HEK293 (cell line): ENCODE measurements at regions not wholly inside any gene's neighbourhood (a gene's known extent, or its start where the extent isn't known, plus 50 kb on each side); places are given as distances from the start of the nearest gene placed in this dataset.

Experiments used
- CTCF ChIA-PET: fragments of 350-600 bp; formaldehyde crosslinking; extraction: SDS; loops from one replicate; lab custom pipeline; 2021; ENCODE audit warnings: antibody characterized with exemption; lab: Yijun Ruan, JAX
- POLR2A ChIA-PET: fragments of 300-600 bp; formaldehyde crosslinking; extraction: SDS; loops from one replicate; lab custom pipeline; 2020; ENCODE audit warnings: antibody characterized with exemption, inconsistent platforms; lab: Yijun Ruan, JAX
- H3K27ac ChIP-seq: fragments of 200-500 bp; sonication (Bioruptor generic); 2 replicates; pipeline ENCODE4 v1.5.1; 2014; ENCODE audit warnings: low read depth, low read length, control low read depth, inconsistent platforms; ENCODE audit errors: extremely low read depth
- H3K36me3 ChIP-seq, 2 experiments: fragments of 200-500 bp in 1 of 2; sonication (Bioruptor generic) in 1 of 2; 1 replicate in 1 of 2; 2 replicates in 1 of 2; pipeline ENCODE4 v1.5.1; 2014 to 2017; ENCODE audit warnings: inconsistent platforms in 2 of 2, low read length in 2 of 2; ENCODE audit not compliant: control insufficient read depth in 2 of 2, insufficient read depth in 1 of 2
- H3K4me1 ChIP-seq: fragments of 200-500 bp; sonication (Bioruptor generic); 2 replicates; pipeline ENCODE4 v1.5.1; 2014; ENCODE audit warnings: mild to moderate bottlenecking, low read length, inconsistent platforms; ENCODE audit not compliant: control insufficient read depth, insufficient read depth
- H3K4me3 ChIP-seq: 2 replicates; pipeline ENCODE4 v1.5.1; 2011; ENCODE audit warnings: low read depth, mild to moderate bottlenecking, control low read depth, low read length, moderate library complexity
- H3K9me3 ChIP-seq: fragments of 200-500 bp; sonication (Bioruptor generic); 2 replicates; pipeline ENCODE4 v1.5.1; 2014; ENCODE audit warnings: low read depth, low read length, inconsistent platforms; ENCODE audit not compliant: control insufficient read depth, insufficient read depth
- ATF2 ChIP-seq: fragments of 450-650 bp; formaldehyde crosslinking; IDR thresholded peaks from 2 replicates; pipeline ENCODE4 v1.5.1; 2016; ENCODE audit warnings: missing biosample characterization, missing genetic modification characterization, low read depth
- CTCF ChIP-seq: fragments of 450-650 bp; formaldehyde crosslinking; IDR thresholded peaks from 2 replicates; pipeline ENCODE4 v1.5.1; 2016; ENCODE audit warnings: missing biosample characterization, missing genetic modification characterization
- KLF1 ChIP-seq: fragments of 450-650 bp; formaldehyde crosslinking; IDR thresholded peaks from 2 replicates; pipeline ENCODE4 v1.5.1; 2016; ENCODE audit warnings: missing biosample characterization, missing genetic modification characterization
- KLF9 ChIP-seq: fragments of 450-650 bp; formaldehyde crosslinking; IDR thresholded peaks from 2 replicates; pipeline ENCODE4 v1.5.1; 2016; ENCODE audit warnings: missing biosample characterization, missing genetic modification characterization, low read depth
- SCRT2 ChIP-seq: fragments of 450-650 bp; formaldehyde crosslinking; IDR thresholded peaks from 2 replicates; pipeline ENCODE4 v1.5.1; 2016; ENCODE audit warnings: missing biosample characterization, missing genetic modification characterization
- YY2 ChIP-seq: fragments of 450-650 bp; formaldehyde crosslinking; IDR thresholded peaks from 2 replicates; pipeline ENCODE4 v1.5.1; 2016; ENCODE audit warnings: missing biosample characterization, missing genetic modification characterization
- ZBTB44 ChIP-seq: fragments of 450-650 bp; IDR thresholded peaks from 2 replicates; pipeline ENCODE4 v1.5.1; 2018; ENCODE audit warnings: missing biosample characterization, mild to moderate bottlenecking, missing genetic modification characterization
- ZNF175 ChIP-seq: fragments of 450-650 bp; formaldehyde crosslinking; IDR thresholded peaks from 2 replicates; pipeline ENCODE4 v1.5.1; 2016; ENCODE audit warnings: missing biosample characterization, missing genetic modification characterization
- ZNF214 ChIP-seq: fragments of 450-650 bp; formaldehyde crosslinking; IDR thresholded peaks from 2 replicates; pipeline ENCODE4 v1.5.1; 2017; ENCODE audit warnings: missing biosample characterization, mild to moderate bottlenecking, missing genetic modification characterization, borderline replicate concordance
- ZNF280D ChIP-seq: fragments of 450-650 bp; formaldehyde crosslinking; IDR thresholded peaks from 2 replicates; pipeline ENCODE4 v1.5.1; 2016; ENCODE audit warnings: missing biosample characterization, missing genetic modification characterization
- ZNF391 ChIP-seq: fragments of 450-650 bp; formaldehyde crosslinking; IDR thresholded peaks from 2 replicates; pipeline ENCODE4 v1.5.1; 2016; ENCODE audit warnings: low read depth, missing biosample characterization, missing genetic modification characterization, borderline replicate concordance
- ZNF555 ChIP-seq: fragments of 450-650 bp; formaldehyde crosslinking; conservative IDR thresholded peaks from 2 replicates; pipeline ENCODE4 v1.5.1; 2017; ENCODE audit warnings: missing biosample characterization, mild to moderate bottlenecking, missing genetic modification characterization, inconsistent platforms
- ZNF571 ChIP-seq: fragments of 450-650 bp; formaldehyde crosslinking; IDR thresholded peaks from 2 replicates; pipeline ENCODE4 v1.5.0; 2017; ENCODE audit warnings: missing biosample characterization, missing genetic modification characterization
- ZNF624 ChIP-seq: fragments of 450-650 bp; formaldehyde crosslinking; IDR thresholded peaks from 2 replicates; pipeline ENCODE4 v1.5.1; 2017; ENCODE audit warnings: missing biosample characterization, missing genetic modification characterization
- ZNF654 ChIP-seq: fragments of 450-650 bp; formaldehyde crosslinking; IDR thresholded peaks from 2 replicates; pipeline ENCODE4 v1.5.1; 2016; ENCODE audit warnings: low read depth, missing biosample characterization, missing genetic modification characterization
- ZNF777 ChIP-seq: fragments of 450-650 bp; formaldehyde crosslinking; IDR thresholded peaks from 2 replicates; pipeline ENCODE4 v1.5.1; 2017; ENCODE audit warnings: missing biosample characterization, missing genetic modification characterization, borderline replicate concordance
- ZNF785 ChIP-seq: fragments of 450-650 bp; formaldehyde crosslinking; IDR thresholded peaks from 2 replicates; pipeline ENCODE4 v1.5.1; 2016; ENCODE audit warnings: missing biosample characterization, missing genetic modification characterization
- ZSCAN16 ChIP-seq: fragments of 450-650 bp; formaldehyde crosslinking; IDR thresholded peaks from 2 replicates; pipeline ENCODE4 v1.5.1; 2016; ENCODE audit warnings: missing biosample characterization, missing genetic modification characterization
- ZSCAN4 ChIP-seq: fragments of 450-650 bp; formaldehyde crosslinking; IDR thresholded peaks from 2 replicates; pipeline ENCODE4 v1.5.1; 2017; ENCODE audit warnings: missing biosample characterization, missing genetic modification characterization
- TF ChIP-seq, protein P1 (sequence below): fragments of 450-650 bp; formaldehyde crosslinking; IDR thresholded peaks from 2 replicates; pipeline ENCODE4 v1.5.1; 2016; ENCODE audit warnings: missing biosample characterization, missing genetic modification characterization

GRCh38 chr9:80691229-80691628 is 998.1 kb downstream of the TLE1 start (continued):
- TF ChIP-seq ZSCAN4 (tag by site-specific recombination): no peak
- TF ChIP-seq ZNF280D (tag by site-specific recombination): no peak
- TF ChIP-seq, all 188 proteins: peak for 0

- ChIA-PET POLR2A (no interaction called here), CTCF (no interaction called here)
Observed at GRCh38 chr9:80690349-80690939, 998.9 kb downstream of the TLE1 start.

DNA sequence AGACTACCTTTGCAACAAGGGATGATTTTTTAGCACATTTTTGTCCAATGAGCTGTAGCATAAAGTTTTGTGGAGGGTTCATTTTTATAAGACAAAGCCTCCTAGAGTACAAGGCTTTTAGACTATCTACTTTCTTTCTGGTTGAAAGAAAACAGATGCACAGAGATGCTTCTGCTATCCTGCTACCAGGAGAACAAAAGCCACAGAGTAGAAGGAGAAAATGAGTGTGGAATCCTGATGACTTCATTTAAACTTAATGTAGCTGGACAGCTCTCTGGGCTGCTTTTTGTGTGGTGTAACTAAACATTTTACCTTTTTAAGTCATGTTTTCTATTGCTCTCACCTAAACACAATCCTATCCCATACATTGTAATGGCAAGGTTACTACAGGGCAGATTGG is 1009.4 kb downstream of the TLE1 start:
- H3K4me3 ChIP-seq: no peak overlapping the region
- ChIA-PET POLR2A (no interaction called here), CTCF (no interaction called here)
- TF ChIP-seq ZBTB44 (tag by site-specific recombination) (no peak), ZNF785 (no peak), ZNF555 (tag by site-specific recombination) (no peak), ZSCAN4 (tag by site-specific recombination) (no peak), ZNF624 (no peak), ZNF391 (no peak), ZSCAN16 (tag by site-specific recombination) (no peak), ZNF777 (tag by site-specific recombination) (no peak)
- TF ChIP-seq, protein P1, sequence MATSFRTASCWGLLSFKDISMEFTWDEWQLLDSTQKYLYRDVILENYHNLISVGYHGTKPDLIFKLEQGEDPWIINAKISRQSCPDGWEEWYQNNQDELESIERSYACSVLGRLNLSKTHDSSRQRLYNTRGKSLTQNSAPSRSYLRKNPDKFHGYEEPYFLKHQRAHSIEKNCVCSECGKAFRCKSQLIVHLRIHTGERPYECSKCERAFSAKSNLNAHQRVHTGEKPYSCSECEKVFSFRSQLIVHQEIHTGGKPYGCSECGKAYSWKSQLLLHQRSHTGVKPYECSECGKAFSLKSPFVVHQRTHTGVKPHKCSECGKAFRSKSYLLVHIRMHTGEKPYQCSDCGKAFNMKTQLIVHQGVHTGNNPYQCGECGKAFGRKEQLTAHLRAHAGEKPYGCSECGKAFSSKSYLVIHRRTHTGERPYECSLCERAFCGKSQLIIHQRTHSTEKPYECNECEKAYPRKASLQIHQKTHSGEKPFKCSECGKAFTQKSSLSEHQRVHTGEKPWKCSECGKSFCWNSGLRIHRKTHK (tag by site-specific recombination): no peak

More at GRCh38 chr9:80690349-80690939, 998.9 kb downstream of the TLE1 start:
- H3K4me1 ChIP-seq: no peaks in the 10 kb centered on the region
- H3K4me3 ChIP-seq: no peak overlapping the region
- no peak overlapping the region for H3K27ac ChIP-seq
- no peak for TF ChIP-seq ZNF175 (tag by site-specific recombination)
- TF ChIP-seq SCRT2 (tag by site-specific recombination): no peak
- TF ChIP-seq ATF2 (tag by site-specific recombination): no peak
- TF ChIP-seq KLF1 (tag by site-specific recombination): no peak
- no peak for TF ChIP-seq KLF9 (tag by site-specific recombination)
- no peak for TF ChIP-seq ZNF654 (tag by site-specific recombination)
- TF ChIP-seq ZNF214 (tag by site-specific recombination): no peak
- no peak for TF ChIP-seq ZNF571 (tag by site-specific recombination)
- TF ChIP-seq CTCF (tag by site-specific recombination): no peak
- TF ChIP-seq YY2 (tag by site-specific recombination): no peak
- H3K9me3 ChIP-seq: no peaks in the 10 kb centered on the region
- H3K36me3 ChIP-seq: no peaks in the 10 kb centered on the region

More for the DNA sequence above, 1009.4 kb downstream of the TLE1 start:
- no peaks in the 10 kb centered on the region for H3K9me3 ChIP-seq
- no peaks in the 10 kb centered on the region for H3K36me3 ChIP-seq
- H3K27ac ChIP-seq: no peak overlapping the region
- no peaks in the 10 kb centered on the region for H3K4me1 ChIP-seq
